C4-2B (cell line): ENCODE measurements at regions not wholly inside any gene's neighbourhood (a gene's known extent, or its start where the extent isn't known, plus 50 kb on each side); places are given as distances from the start of the nearest gene placed in this dataset.

ENCODE experiments used
- CTCF ChIP-seq: fragments of 450-650 bp; conservative IDR thresholded peaks from 2 replicates; pipeline ENCODE4 v1.5.1; 2017; ENCODE audit warnings: mild to moderate bottlenecking
- ZFX ChIP-seq: fragments of 450-650 bp; IDR thresholded peaks from 2 replicates; pipeline ENCODE4 v1.6.1; 2017

GRCh38 chr18:26614374-26614773 lies 66.0 kb upstream of the KCTD1 start:
- TF ChIP-seq CTCF (no peak), ZFX (no peak)
